ENCODE measurements at regions not wholly inside any gene's neighbourhood (a gene's known extent, or its start where the extent isn't known, plus 50 kb on each side); places are given as distances from the start of the nearest gene placed in this dataset.

DNA sequence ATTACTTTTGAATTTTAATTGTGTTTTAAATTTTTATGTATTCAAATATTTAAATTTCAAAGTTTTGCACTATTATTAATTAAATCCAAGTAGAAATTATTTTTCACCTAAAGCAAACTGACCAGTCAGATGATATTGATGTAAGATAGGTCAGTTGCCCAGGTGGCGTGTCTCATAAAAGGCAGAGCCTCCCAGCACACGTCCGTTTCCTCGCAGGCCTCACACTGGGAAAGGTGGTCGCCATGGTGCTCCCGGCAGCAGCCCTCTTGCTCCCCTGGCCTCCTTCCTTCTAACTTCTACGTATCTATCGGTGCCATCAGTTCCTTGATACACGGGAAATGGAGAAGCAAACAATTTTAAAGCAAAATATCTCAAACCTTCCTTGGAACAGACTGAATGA lies 516.8 kb downstream of the GALR1 start:
- no peak for DNase-seq

DNA sequence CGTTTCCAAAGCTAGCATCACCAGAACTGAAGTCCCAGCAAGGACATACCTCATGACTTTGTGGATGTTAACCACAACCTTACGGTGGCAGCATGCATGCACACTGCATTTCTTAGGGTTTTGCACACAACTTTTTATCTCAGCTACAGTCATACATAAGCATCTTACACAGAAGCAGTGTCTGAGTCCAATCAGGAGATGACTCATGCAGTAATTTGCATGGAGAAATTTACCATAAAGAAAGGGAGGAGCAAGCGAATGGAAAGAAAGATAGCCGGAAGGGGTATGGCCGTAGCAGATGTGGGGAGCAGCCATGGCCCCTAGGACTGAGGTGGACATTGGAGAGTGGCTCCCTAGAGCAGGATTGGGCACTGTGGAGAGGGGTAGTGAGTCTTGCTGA lies 522.5 kb downstream of the GALR1 start:
- no peak for DNase-seq

DNA sequence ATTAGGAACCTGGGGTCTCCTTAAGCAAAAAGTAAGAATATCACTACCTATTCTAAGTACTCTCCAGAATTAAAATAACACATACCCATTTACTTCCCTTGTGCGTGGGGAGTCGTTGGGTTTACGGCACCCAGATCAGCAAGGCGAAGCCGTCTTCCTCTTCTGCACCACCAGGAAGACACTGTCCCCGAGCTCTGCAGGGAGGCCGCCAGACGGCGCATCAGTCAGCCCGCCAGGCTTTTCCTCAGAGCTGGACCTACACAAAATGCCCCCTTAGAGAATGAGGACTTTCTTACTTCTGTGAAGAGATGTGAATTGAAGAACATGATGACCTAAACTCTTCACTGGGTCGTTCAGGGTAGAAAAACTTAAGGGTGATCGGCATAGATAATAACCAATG lies 526.5 kb downstream of the GALR1 start:
- no peak for DNase-seq

DNA sequence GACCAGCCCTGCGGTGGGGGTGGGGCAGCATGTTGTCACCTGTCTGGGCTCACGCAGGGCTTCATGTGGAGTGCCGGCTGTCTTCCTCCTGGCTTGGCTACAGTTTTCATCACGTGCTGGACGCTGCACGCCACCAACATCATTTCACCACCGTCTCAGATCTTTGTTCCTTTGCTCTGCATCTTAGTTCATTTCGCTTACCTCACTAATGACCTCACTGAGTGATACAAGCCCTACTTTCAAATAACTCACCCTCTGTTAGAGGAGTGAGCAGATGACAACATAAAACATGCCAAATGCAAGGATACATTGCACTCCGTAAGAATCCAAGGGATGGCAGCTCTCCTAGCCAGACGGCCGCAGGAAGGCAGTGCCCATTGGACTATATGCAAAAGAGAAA lies 527.5 kb downstream of the GALR1 start:
- DNase-seq: no peak

DNA sequence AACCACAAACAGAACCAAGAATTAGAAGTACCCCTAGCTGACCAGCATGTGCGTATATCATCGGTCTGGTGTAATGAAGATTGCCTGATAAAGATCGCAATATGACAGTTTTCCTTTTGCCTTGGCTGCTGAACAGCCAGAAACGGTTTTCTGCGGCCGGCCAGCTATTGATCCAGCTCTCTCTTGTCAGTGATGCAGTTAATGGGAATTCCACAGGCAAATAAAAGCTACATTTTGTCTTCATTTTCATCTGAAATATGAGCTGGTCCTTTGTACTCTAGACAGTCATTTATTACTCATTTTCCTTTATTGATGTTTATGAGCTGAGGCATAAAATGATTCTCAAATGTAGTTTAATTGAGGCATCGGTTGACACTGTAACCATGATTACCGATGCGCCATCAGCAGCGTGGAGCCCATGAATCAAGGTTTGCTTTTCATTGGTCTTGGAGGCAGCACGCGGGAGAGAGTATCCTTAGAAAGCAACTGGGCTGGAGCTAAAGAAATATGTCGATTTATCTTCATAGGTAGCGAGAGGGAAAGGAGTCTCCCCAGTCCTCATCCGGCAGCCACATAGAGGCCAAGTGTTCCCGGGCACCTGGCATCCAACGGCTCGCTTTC lies 535.2 kb downstream of the GALR1 start:
- no peak for DNase-seq

DNA sequence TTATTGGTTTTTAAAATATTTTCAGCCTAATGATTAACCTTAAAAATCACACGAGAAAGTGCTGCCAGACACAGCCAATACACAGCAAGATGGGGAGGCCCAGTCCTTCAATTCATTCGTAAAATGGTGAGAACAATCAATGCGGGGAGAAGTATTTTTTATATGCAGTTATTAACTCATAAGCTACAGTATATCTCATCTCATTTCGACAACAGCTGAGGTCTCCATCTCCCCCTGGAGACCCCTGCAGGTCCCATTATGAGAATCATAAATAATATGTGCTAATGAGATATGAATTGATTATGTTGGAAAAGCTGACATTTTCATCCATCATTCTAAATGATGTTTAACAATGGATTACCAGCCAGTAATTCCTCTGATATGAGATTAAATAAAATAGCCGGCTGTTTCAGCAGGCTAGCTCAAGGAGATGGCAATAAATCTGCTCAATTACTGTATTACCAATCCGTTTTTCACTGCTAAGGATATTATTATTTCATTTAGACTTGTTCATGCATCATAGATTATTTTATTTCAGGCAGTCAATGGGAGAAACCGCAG lies 535.8 kb downstream of the GALR1 start:
- DNase-seq: no peak

DNA sequence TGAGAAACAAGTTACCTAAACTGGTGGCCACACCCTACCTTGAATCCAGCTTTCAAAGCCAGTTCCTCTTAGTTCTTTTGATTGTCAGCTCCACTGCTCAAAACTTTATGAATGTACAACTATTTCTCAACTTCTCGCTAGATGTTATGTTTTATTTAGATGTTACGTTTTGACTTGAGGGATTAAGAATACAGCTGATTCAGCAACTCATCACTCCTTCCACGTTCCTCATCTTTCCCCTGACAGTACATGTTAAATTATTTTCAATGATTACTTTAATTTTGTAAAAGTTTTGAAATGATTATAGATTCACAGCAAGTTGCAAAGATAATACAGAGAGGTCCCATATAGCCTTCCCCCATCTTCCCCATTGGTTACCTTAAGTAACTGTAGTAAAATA lies 553.4 kb downstream of the GALR1 start:
- DNase-seq: no peak

DNA sequence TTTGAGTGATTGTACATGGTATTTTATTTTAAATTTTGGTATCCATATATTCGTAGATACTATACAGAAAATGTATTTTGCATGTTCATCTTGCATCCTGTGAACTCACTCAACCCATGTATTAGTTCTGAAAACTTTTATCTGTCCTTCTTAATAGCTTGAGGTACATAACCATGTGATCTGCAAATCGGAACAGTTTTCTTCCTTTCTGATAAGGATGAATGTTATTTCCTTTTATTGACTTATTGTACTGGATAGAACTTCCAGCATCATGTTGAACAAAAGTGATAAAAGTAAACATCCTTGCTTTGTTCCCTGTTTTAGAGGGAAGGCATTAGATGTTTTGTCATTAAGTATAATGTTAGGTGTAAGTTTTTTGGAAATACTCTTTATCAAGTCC lies 554.7 kb downstream of the GALR1 start:
- DNase-seq: no peak

DNA sequence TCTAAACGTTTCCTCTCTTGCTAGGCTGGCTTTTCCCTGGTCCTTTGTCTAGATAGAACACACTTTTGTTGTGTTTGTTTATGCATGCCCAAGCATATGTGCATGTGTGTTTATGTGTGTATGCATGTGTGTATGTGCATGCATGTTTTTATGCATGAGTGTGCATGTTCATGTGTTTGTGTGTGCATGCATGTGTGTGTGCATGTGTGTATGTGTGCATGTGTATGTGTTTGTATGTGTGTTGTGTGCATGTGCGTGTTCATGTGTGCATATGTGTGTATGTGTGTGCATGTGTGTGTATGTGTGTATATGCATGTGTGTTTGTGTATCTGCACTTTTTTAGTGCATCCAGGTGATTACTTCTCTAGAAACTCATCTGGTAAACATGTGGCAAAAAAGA lies 558.0 kb downstream of the GALR1 start:
- DNase-seq: no peak

DNA sequence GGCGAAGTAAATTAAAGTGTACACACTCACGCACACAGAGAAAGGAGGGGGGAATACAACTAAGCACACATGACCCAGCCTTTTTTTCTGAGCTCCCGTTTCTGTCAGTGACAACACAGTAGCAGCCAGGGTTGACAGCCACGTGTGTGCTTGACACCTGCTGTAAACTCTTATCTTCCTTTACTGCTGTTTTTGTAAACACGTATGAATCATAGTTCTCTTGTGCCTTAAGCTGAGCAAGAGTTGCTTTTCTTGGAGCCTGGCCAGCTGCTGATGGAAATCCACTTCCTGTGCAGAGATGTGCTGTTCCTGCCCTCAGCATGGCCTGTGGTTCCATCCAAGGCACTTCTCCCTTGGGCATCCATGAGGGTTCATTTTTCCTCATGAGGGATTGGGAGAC lies 561.9 kb downstream of the GALR1 start:
- DNase-seq: no peak

DNA sequence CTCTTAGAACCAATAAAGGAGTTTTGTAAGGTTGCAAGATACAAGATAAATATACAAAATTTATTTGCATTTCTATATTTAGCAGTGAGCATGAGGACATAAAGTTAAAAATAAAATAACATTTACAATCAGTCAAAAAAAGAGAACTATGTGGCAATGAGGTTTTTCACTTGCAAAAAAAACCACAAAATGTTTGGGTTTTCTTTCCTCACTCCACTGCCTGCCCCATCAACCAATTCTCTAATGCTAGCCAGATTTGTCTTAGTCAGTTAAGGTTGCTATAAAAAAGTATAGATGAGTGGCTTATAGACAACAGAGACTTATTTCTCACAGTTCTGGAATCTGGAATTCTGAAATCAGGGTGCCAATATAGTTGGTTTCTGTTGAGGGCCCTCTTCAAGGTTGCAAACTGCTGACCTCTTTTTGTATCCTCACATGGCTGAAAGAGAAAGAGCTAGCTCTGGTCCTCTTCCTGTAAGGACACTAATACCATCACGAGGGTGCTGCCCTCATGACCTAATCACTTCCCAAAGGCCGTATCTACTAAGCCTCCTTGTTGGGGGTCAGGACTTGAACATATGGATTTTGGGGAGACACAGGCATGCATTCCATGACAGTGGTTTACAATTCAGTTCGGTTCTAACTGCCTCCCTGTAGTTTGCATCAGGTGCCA lies 566.2 kb downstream of the GALR1 start:
- DNase-seq: no peak

DNA sequence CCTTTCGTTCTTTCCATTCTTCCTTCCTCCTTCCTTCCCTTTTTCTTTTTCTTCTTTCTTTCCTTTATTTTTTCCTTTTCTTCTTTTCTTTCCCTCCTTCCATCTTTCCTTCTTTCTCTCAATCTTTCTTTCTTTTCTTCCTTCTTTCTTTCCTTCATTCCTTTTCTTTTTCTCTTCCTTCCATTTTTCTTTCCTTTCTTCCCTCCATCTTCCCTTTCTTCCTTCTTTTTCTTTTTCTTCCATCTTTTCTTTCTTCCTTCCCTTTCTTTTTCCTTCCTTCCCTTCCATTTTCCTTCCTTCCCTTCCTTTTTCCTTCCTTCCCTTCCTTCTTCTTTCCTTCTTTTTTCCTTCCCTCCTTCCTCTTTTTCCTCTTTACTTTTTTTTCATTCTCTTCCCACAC lies 568.7 kb downstream of the GALR1 start:
- DNase-seq: no peak

DNA sequence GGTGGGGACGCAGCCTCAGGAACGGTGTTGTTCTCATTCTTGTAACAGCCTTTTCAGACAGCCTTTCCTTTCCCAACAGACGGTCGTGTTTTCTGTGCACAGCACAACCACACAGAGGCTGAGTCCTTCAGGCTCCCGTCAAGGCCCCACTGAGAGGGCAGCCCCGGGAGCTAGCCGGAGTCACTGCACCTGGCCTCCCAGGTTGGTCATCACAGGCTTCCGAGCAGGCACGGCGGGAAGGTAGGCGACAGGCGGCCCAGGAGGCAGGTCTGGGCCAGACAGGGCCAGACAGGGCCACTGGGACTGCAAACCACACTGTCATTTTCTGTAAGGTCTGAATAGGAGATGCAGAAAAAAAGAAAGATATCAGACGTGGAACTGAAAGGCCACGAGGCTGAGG lies 570.8 kb downstream of the GALR1 start:
- DNase-seq: no peak

DNA sequence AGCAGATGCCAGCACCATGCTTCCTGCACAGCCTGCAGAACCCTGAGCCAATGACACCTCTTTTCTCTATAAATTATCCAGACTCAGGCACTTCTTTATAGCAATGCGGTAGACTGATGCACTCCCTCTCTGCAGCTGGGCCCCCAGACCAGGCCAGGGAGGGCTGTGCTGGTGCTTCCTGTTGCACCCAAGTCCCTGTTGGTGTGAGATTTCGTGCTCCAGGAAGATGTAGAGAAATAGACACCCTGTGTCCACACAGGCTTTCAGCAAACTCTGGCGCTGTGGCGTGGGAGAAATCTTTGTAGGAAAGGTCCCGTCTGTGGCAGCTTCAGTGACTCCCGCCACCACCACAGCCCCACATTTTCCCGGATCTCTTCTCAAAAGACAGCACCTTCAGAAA lies 572.2 kb downstream of the GALR1 start:
- DNase-seq: no peak

DNA sequence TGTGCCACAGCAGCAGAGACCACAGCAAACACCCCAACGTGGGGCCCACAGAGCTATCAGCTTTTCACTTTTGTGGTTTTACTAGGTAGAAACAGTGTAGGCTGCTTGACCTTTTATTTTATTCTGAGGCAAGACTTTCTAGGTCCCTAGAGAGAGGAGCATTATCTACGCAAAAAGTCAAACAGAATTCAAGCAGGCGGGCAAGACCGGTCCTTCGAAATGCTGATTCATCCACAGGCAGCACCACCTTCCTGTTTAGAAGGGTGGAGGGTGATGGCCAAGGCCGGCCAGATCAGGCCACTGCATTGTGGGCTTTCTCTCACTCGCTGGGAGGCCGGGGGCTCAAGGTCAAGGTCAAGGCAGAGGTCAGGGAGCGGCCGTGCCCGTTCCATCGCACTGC lies 573.0 kb downstream of the GALR1 start:
- no peak for DNase-seq

DNA sequence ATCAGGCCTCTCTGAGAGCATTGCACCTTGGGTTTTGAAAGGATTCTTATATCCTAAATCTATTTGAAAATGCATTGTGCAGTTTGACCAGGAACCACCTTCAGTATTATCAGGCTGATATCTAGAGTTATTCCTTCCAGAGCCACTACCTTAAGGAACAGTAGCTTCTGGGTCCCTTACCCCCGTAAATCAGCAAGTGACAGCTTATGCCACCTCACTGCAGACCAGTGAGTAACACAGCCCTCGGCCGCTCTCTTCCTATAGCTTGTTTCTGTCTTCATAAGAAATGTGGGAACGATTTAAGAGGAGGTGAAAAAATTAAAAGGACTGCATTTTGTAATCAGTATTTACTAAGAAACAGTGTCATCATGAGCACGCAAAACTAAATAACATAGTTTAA lies 584.2 kb downstream of the GALR1 start:
- DNase-seq: no peak

DNA sequence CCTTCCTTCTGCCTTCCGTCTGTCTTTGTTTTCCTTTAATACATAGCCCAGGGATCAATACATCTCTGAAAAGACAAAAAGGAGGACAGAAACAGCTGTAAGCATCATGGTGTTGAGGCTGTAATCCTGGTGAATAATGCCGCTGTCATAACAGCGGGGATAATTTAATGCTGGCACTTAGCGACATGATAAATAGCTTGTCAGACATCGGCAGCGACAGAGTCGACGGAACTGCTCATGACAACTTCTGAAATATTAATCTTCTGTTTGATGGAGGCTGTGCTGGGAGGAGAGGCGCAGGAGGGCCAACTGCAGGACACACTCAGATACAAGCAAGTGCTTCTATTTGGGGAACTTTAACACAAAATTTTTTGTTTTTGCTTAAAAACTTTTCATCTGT lies 602.2 kb downstream of the GALR1 start:
- DNase-seq: no peak

DNA sequence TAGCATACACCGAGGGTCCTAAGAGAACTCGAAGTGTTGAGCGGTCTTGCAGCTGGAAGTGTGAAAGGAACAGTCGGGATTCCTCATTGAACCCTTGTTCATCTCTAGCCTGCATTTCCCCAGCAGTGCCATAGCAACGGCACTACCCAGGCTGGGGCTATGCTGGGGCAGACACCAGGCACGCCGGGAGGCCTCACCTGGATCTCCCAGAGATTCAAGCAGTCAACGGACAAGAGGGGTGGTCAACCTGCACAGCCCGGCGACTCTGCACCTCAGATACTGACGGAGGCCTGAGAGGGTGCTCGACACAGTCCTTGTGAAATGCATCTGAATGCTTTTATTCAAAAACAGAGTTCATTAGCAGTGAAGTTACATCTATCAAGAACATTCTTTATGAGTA lies 604.2 kb downstream of the GALR1 start:
- DNase-seq: no peak

DNA sequence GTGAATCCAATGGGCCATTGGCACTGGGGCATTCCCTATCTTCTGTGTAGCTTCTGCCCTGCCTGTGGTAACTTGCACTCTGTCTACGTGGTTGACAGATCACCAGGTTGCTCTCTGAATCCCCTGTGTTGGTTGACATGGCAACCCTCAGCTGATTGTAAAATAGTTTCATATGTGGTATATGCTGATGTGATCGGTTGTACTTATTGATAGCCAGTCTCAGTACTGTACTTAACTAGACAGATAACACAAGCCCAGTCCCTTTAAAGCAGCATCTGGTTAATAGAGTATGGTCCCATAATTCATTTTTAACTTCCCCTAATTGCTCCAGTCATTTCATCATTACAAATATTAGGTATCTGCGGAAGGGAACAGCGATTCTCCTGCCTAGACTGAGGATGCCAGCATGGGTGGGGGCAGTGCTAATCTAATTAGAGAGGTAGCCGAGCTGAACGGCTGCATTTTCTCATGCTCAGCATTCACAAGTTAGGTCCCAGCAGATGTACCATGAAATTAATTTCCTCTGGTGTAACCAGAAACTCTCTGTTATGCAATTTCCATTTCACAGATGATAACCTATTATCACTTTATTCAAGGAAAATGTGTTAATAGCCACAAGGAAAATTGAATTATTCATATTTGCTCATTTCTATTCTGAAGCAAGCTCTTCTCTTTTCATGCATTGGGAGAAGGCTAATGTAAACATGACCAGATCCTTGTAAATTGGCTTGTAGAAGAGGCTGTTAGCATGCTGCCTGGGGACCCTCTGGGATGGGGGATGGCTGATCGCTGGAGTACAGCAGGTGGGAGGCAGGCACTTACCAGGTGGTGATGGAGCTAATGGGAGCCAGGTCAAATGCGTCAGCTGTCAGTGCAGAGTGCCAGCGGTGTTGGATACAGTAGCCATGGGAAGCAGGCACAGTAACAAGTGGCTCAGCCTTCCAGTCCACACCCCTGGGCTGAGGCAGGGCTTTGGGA lies 608.3 kb downstream of the GALR1 start:
- no peak for DNase-seq

DNA sequence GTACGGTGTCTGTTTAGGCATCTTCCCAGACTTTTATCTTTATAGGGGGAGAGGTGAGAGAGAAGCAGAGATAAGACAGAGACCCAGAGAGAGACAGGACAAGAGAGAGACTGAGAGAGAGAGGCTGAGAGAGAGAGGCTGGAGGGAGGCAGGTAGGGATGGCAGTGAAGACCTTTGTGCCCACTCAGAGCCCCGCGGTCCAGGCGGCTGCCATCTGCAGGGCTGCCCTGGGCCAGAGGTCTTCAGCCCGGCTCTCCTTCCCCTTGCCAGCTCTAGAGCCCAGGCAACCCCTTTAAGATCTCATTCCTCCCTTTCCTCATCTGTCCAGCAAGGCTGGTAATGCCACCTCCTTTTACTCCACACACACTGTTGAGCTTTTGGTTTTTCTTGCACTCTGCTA lies 610.0 kb downstream of the GALR1 start:
- no peak for DNase-seq

DNA sequence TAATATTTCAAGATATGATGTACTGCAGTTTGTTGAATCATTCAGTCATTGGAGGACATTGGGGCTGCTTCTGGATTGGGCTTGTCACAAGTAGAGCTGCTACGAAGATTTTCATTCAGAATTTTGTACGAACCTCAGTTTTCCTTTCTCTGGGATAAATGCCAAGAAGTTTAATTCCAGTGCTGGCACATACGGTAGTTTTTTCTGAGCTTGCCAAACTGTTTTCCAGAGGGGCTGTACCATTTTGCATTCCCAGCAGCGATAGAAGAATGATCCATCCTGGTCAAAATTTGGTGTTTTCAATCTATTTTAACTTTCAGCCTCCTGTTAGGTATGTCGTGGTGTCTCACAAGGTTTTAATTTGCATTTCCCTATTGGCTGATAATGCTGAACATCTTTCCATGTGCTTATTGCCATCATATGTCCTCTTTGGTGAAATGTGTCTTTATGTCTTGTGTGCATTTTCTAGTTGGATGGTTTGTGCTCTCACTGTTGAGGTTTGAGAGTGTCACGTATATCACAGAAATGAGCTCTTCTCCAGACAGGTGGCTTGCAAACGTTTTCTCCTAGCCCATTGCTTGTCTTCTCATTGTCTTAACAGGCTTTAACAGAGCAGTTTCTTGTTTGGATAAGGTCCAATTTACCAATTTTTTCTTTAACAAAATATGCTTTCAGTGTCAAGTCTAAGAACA lies 612.6 kb downstream of the GALR1 start:
- DNase-seq: no peak

DNA sequence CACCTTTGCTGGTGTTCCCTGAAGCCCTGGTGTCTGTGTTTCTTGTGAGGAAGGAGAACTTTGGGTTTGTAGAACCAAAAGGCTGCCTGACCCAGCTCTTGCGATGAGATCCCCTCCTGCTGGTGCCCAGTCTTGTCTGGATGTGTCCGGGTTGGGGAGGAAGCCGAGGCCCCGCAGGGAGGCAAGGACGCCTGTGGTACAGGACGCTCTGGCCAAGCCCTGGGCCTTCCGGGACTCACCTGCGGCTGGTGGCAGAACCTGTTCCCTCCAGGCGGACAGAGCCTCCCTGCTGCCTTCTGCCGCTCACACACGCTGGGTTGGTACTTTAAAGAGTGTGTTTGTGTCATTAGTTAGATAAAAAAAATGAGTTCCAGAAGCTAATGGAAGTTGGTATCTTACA lies 616.2 kb downstream of the GALR1 start:
- DNase-seq: no peak

DNA sequence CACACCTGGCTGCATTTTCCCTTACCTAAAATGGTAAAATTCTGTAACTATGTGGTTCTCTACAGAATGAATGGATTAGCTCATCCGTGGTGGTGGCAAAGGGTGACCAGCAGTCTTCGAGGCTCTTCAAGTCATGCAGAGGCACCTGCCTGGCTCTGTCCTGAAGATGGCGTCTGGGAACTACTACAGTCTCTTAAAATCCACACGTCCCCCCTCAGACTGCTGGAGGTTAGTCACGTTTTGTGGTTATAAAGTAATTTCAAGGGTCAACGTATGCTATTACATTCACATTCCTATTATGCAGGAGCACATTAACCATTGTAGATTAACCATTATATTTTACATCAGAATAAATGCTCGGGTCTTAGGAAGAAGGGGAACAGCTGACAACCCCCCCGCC lies 616.7 kb downstream of the GALR1 start:
- no peak for DNase-seq

Measured in CD4-positive, alpha-beta T cell treated with Interleukin-6 for 4 hours (primary cell).